Keratinocyte (primary cell): ENCODE measurements at regions not wholly inside any gene's neighbourhood (a gene's known extent, or its start where the extent isn't known, plus 50 kb on each side); places are given as distances from the start of the nearest gene placed in this dataset.

ENCODE experiments used
- CTCF ChIP-seq, 3 experiments: IDR thresholded peaks in 1 of 3; conservative IDR thresholded peaks in 1 of 3; optimal IDR thresholded peaks in 1 of 3; 2 replicates in 2 of 3; 3 replicates in 1 of 3; pipeline versions ENCODE3 to v1.5.1; 2011; ENCODE audit warnings: low read length in 3 of 3, mild to moderate bottlenecking in 3 of 3, moderate library complexity in 2 of 3, control low read depth in 1 of 3, inconsistent platforms in 1 of 3; ENCODE audit not compliant: insufficient read depth in 2 of 3; ENCODE audit errors: extremely low read depth in 1 of 3
- EZH2 ChIP-seq: IDR thresholded peaks from one replicate; pipeline ENCODE4 v1.6.1; 2012; ENCODE audit warnings: inconsistent platforms, mild to moderate bottlenecking, low read length, moderate library complexity

- TF ChIP-seq CTCF (optimal IDR thresholded peaks at IDR 0.05 in 1 of 3, IDR thresholded peaks at IDR 0.05 in 1 of 3, conservative IDR thresholded peaks at IDR 0.05 in 1 of 3; ENCODE audit: extremely low read depth in 1 of 3, insufficient read depth in 2 of 3, low read length in 3 of 3) = no peak
- no peak for TF ChIP-seq EZH2
These were observed 65.7 kb upstream of the ECE1 start for GRCh38 chr1:21355956-21356355.
